MCF 10A (cell line): ENCODE measurements at regions not wholly inside any gene's neighbourhood (a gene's known extent, or its start where the extent isn't known, plus 50 kb on each side); places are given as distances from the start of the nearest gene placed in this dataset.

Experiments
- BruUV-seq: library from RNA; stranded (reverse); fragments of 400-500 nt; replicated peaks from 2 replicates; lab custom pipeline; 2021; lab: Mats Ljungman, UMichigan
- CTCF ChIA-PET: fragments of 300-600 bp; sonication (Branson Sonifier 250); formaldehyde crosslinking; extraction: SDS; loops from one replicate; lab custom pipeline; 2021; ENCODE audit warnings: antibody characterized with exemption, inconsistent platforms; lab: Yijun Ruan, JAX
- POLR2A ChIA-PET: fragments of 300-600, 350-650 bp; sonication (Branson Sonifier 250); formaldehyde crosslinking; extraction: SDS; loops from one replicate; lab custom pipeline; 2020; ENCODE audit warnings: antibody characterized with exemption, inconsistent platforms; lab: Yijun Ruan, JAX
- DNase-seq: peaks from one replicate; pipeline ENCODE4 v3.0.0-alpha.2; 2018; ENCODE audit not compliant: unreplicated experiment
- H3K27ac Mint-ChIP-seq: one replicate; pipeline ENCODE4 v1.8.0; 2022; ENCODE audit warnings: mild to moderate bottlenecking, low read depth, mixed read lengths; ENCODE audit not compliant: unreplicated experiment
- H3K27me3 Mint-ChIP-seq: one replicate; pipeline ENCODE4 v1.8.0; 2022; ENCODE audit warnings: mixed read lengths; ENCODE audit not compliant: insufficient read depth, unreplicated experiment
- H3K36me3 Mint-ChIP-seq: one replicate; pipeline ENCODE4 v1.8.0; 2022; ENCODE audit warnings: mild to moderate bottlenecking, moderate library complexity, mixed read lengths; ENCODE audit not compliant: insufficient read depth, unreplicated experiment
- H3K4me1 Mint-ChIP-seq: one replicate; pipeline ENCODE4 v1.8.0; 2022; ENCODE audit warnings: mixed read lengths; ENCODE audit not compliant: insufficient read depth, unreplicated experiment
- H3K4me3 Mint-ChIP-seq: one replicate; pipeline ENCODE4 v1.8.0; 2022; ENCODE audit warnings: mild to moderate bottlenecking, moderate library complexity, mixed read lengths; ENCODE audit not compliant: unreplicated experiment
- H3K9me3 Mint-ChIP-seq: one replicate; pipeline ENCODE4 v1.8.0; 2022; ENCODE audit warnings: mixed read lengths; ENCODE audit not compliant: unreplicated experiment
- CTCF ChIP-seq: fragments of 200-600 bp; IDR thresholded peaks from one replicate; pipeline ENCODE4 v1.8.0; 2022; ENCODE audit warnings: antibody characterized with exemption, mild to moderate bottlenecking; ENCODE audit not compliant: unreplicated experiment
- intact Hi-C: fragments of 100-400 bp; cut with micrococcal nuclease; formaldehyde crosslinking; loops from 2 replicates; pipeline ENCODE4 v1.14.1; 2022

- no peaks in the 10 kb centered on the region for H3K9me3 Mint-ChIP-seq
- ChIA-PET CTCF (interaction anchor here (0.7 to 2.0 kb wide), 7 partner anchors 10 to 1126 kb away, joined by 3 to 8 read pairs (median 3); no protein-coding TSS in a partner anchor), POLR2A (interaction anchor here (0.7 to 2.1 kb wide), 2 partner anchors 38 to 439 kb away, joined by 3 to 12 read pairs; no protein-coding TSS in a partner anchor)
- TF ChIP-seq CTCF = no peak
- H3K4me3 Mint-ChIP-seq = no peak overlapping the region
- BruUV-seq = no TSS peak
- intact Hi-C loops = loop anchor here (10.0 kb wide), 1 partner anchor 58 kb away; no protein-coding TSS in a partner anchor
- DNase-seq = peak; percentile 59
- peak overlapping the region; percentile 76 for H3K27ac Mint-ChIP-seq
- H3K4me1 Mint-ChIP-seq = peaks cover 31% of the 10 kb centered on the region
- no peaks in the 10 kb centered on the region for H3K36me3 Mint-ChIP-seq
- H3K27me3 Mint-ChIP-seq = no peaks in the 10 kb centered on the region
Measured at GRCh38 chr20:17836303-17836861, 132.2 kb downstream of the SNX5 start.

DNA sequence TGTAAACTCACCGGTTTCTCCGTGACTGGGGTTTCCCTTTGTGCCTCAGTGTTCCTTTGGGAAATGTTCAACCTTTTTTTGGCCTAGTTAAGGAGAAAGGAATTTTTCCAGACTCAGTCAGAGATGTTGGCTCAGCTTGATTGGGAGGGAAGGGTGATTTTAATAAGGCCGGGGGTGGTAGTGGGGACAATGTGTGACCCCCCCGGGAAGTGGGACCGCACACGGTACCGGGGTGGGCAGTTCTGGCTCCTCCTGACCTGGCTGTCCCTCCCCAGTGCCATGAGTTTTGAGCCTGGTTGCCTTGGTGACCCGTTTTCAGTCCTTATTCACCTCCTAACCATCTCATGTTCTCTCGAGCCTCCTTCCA lies 132.7 kb downstream of the SNX5 start:
- no peaks in the 10 kb centered on the region for H3K27me3 Mint-ChIP-seq
- CTCF ChIA-PET = interaction anchor here (0.7 to 2.0 kb wide), 6 partner anchors 53 to 1126 kb away, joined by 3 to 8 read pairs (median 4); no protein-coding TSS in a partner anchor

GRCh38 chr20:17835240-17835933 lies 133.2 kb downstream of the SNX5 start:
- Mint-ChIP-seq H3K27ac (peak overlapping the region; percentile 76), H3K27me3 (no peaks in the 10 kb centered on the region), H3K4me1 (peaks cover 31% of the 10 kb centered on the region), H3K4me3 (peak overlapping the region; percentile 5), H3K36me3 (no peaks in the 10 kb centered on the region), H3K9me3 (no peaks in the 10 kb centered on the region)
- POLR2A ChIA-PET = interaction anchor here (0.6 to 4.5 kb wide), 11 partner anchors 8 to 153 kb away, joined by 3 to 30 read pairs (median 4); partner anchors contain the start of gene RRBP1
- intact Hi-C loops = loop anchor here (10.0 kb wide), 1 partner anchor 59 kb away; no protein-coding TSS in a partner anchor
- CTCF ChIA-PET = interaction anchor here (0.7 to 2.0 kb wide), 5 partner anchors 54 to 1125 kb away, joined by 3 to 8 read pairs (median 3); no protein-coding TSS in a partner anchor
- BruUV-seq = no TSS peak
- no peak for TF ChIP-seq CTCF
- peak; percentile 96 for DNase-seq

More for the DNA sequence above, 132.7 kb downstream of the SNX5 start:
- H3K4me3 Mint-ChIP-seq = no peak overlapping the region
- no peaks in the 10 kb centered on the region for H3K9me3 Mint-ChIP-seq
- POLR2A ChIA-PET = interaction anchor here (2.1 to 4.5 kb wide), 2 partner anchors 8 to 38 kb away, joined by 12 to 30 read pairs; no protein-coding TSS in a partner anchor
- no peaks in the 10 kb centered on the region for H3K36me3 Mint-ChIP-seq
- peaks cover 31% of the 10 kb centered on the region for H3K4me1 Mint-ChIP-seq
- no peak for TF ChIP-seq CTCF
- BruUV-seq = no TSS peak
- peak overlapping the region; percentile 76 for H3K27ac Mint-ChIP-seq
- no peak for DNase-seq
- intact Hi-C loops = loop anchor here (10.0 kb wide), 1 partner anchor 59 kb away; no protein-coding TSS in a partner anchor

GRCh38 chr20:17834804-17835203 lies 133.8 kb downstream of the SNX5 start:
- Mint-ChIP-seq H3K27ac (peak overlapping the region; percentile 76), H3K9me3 (no peaks in the 10 kb centered on the region), H3K36me3 (no peaks in the 10 kb centered on the region), H3K4me3 (no peak overlapping the region), H3K27me3 (no peaks in the 10 kb centered on the region), H3K4me1 (peaks cover 31% of the 10 kb centered on the region)
- intact Hi-C loops = loop anchor here (10.0 kb wide), 1 partner anchor 60 kb away; no protein-coding TSS in a partner anchor
- no TSS peak for BruUV-seq
- peak; percentile 28 for DNase-seq
- POLR2A ChIA-PET = interaction anchor here (0.6 to 4.5 kb wide), 12 partner anchors 9 to 257 kb away, joined by 3 to 30 read pairs (median 4); partner anchors contain the start of gene RRBP1
- no peak for TF ChIP-seq CTCF
- CTCF ChIA-PET = interaction anchor here (0.6 to 2.0 kb wide), 5 partner anchors 21 to 139 kb away, joined by 3 to 8 read pairs (median 3); no protein-coding TSS in a partner anchor
